ENCODE measurements at regions not wholly inside any gene's neighbourhood (a gene's known extent, or its start where the extent isn't known, plus 50 kb on each side); places are given as distances from the start of the nearest gene placed in this dataset.

DNA sequence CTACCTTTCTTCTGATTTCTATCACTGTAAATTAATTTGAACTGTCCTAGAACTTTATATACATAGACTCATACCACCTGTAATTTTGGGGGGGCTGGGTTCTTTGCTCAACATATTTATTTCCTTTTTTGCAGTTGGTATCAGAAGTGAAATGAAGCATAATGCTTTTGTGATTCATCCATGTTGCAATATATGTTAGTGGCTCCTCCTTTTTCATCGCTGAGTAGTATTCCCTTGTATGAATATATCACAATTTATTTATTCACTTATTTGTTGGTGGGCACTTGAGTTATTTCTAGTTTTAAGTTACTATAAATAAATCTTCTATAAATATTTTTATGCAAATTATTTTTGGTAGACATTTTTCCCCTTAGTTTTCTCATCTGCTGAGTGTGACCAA, 336.4 kb downstream of the HS3ST3B1 start:
- no peaks in the 10 kb centered on the region for H3K9me3 ChIP-seq (ENCODE audit: low read length)
- no peaks in the 10 kb centered on the region for H3K79me2 ChIP-seq (replicated peaks; ENCODE audit: insufficient read depth, low read length)
- no peaks in the 10 kb centered on the region for H3K36me3 ChIP-seq (ENCODE audit: insufficient read depth, low read length)
- TF ChIP-seq, protein P1, sequence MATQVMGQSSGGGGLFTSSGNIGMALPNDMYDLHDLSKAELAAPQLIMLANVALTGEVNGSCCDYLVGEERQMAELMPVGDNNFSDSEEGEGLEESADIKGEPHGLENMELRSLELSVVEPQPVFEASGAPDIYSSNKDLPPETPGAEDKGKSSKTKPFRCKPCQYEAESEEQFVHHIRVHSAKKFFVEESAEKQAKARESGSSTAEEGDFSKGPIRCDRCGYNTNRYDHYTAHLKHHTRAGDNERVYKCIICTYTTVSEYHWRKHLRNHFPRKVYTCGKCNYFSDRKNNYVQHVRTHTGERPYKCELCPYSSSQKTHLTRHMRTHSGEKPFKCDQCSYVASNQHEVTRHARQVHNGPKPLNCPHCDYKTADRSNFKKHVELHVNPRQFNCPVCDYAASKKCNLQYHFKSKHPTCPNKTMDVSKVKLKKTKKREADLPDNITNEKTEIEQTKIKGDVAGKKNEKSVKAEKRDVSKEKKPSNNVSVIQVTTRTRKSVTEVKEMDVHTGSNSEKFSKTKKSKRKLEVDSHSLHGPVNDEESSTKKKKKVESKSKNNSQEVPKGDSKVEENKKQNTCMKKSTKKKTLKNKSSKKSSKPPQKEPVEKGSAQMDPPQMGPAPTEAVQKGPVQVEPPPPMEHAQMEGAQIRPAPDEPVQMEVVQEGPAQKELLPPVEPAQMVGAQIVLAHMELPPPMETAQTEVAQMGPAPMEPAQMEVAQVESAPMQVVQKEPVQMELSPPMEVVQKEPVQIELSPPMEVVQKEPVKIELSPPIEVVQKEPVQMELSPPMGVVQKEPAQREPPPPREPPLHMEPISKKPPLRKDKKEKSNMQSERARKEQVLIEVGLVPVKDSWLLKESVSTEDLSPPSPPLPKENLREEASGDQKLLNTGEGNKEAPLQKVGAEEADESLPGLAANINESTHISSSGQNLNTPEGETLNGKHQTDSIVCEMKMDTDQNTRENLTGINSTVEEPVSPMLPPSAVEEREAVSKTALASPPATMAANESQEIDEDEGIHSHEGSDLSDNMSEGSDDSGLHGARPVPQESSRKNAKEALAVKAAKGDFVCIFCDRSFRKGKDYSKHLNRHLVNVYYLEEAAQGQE (IDR thresholded peaks at IDR 0.05; ENCODE audit: borderline replicate concordance): no peak
- TF ChIP-seq EZH2 (IDR thresholded peaks at IDR 0.05; ENCODE audit: borderline replicate concordance, insufficient read depth, low read length, poor library complexity, severe bottlenecking): no peak
- TF ChIP-seq RAD21 (conservative IDR thresholded peaks at IDR 0.05): no peak
- no peak for TF ChIP-seq POLR2AphosphoS5 (IDR thresholded peaks at IDR 0.05)
- TF ChIP-seq SMC3 (conservative IDR thresholded peaks at IDR 0.05; ENCODE audit: poor library complexity): no peak
- TF ChIP-seq EP300 (conservative IDR thresholded peaks at IDR 0.05; ENCODE audit: poor library complexity, severe bottlenecking): no peak
- TF ChIP-seq CTCF (IDR thresholded peaks at IDR 0.05; ENCODE audit: poor library complexity, severe bottlenecking): no peak
- no peak for TF ChIP-seq MXI1 (conservative IDR thresholded peaks at IDR 0.05; ENCODE audit: poor library complexity, severe bottlenecking)
- no peak for TF ChIP-seq TAF1 (IDR thresholded peaks at IDR 0.05; ENCODE audit: low read depth)
- H3K4me2 ChIP-seq (ENCODE audit: low read length): no peak overlapping the region
- H3F3A ChIP-seq (ENCODE audit: insufficient read depth, low read length, poor library complexity, severe bottlenecking): no peaks in the 10 kb centered on the region
- no peaks in the 10 kb centered on the region for H3K9me2 ChIP-seq (ENCODE audit: insufficient read depth, low read length)
- H3K9ac ChIP-seq (ENCODE audit: low read length): no peak overlapping the region
- H3K27ac ChIP-seq (ENCODE audit: low read length): no peak overlapping the region
- H3K27me3 ChIP-seq (ENCODE audit: insufficient read depth, low read depth, low read length): no peaks in the 10 kb centered on the region
- H3K4me3 ChIP-seq (ENCODE audit: low read length): no peak overlapping the region
- H4K20me1 ChIP-seq (ENCODE audit: insufficient read depth): no peaks in the 10 kb centered on the region
- no peak overlapping the region for H2AFZ ChIP-seq (ENCODE audit: low read depth, low read length)

- no peak overlapping the region for H2AFZ ChIP-seq (ENCODE audit: low read depth, low read length)
- H3K9ac ChIP-seq (ENCODE audit: low read length): no peak overlapping the region
- no peak overlapping the region for H3K4me3 ChIP-seq (ENCODE audit: low read length)
- no peaks in the 10 kb centered on the region for H3F3A ChIP-seq (ENCODE audit: insufficient read depth, low read length, poor library complexity, severe bottlenecking)
- no peaks in the 10 kb centered on the region for H3K79me2 ChIP-seq (replicated peaks; ENCODE audit: insufficient read depth, low read length)
- no peaks in the 10 kb centered on the region for H3K9me2 ChIP-seq (ENCODE audit: insufficient read depth, low read length)
- no peaks in the 10 kb centered on the region for H3K9me3 ChIP-seq (ENCODE audit: low read length)
- no peak overlapping the region for H3K27ac ChIP-seq (ENCODE audit: low read length)
- TF ChIP-seq SMC3 (conservative IDR thresholded peaks at IDR 0.05; ENCODE audit: poor library complexity) (no peak), MXI1 (conservative IDR thresholded peaks at IDR 0.05; ENCODE audit: poor library complexity, severe bottlenecking) (no peak), RAD21 (conservative IDR thresholded peaks at IDR 0.05) (no peak), EP300 (conservative IDR thresholded peaks at IDR 0.05; ENCODE audit: poor library complexity, severe bottlenecking) (no peak), TAF1 (IDR thresholded peaks at IDR 0.05; ENCODE audit: low read depth) (no peak), CTCF (IDR thresholded peaks at IDR 0.05; ENCODE audit: poor library complexity, severe bottlenecking) (no peak)
- TF ChIP-seq, protein P1 (IDR thresholded peaks at IDR 0.05; ENCODE audit: borderline replicate concordance): no peak
- H3K4me2 ChIP-seq (ENCODE audit: low read length): no peak overlapping the region
- no peaks in the 10 kb centered on the region for H3K36me3 ChIP-seq (ENCODE audit: insufficient read depth, low read length)
- no peaks in the 10 kb centered on the region for H3K27me3 ChIP-seq (ENCODE audit: insufficient read depth, low read depth, low read length)
- H4K20me1 ChIP-seq (ENCODE audit: insufficient read depth): no peaks in the 10 kb centered on the region
These were observed 329.7 kb downstream of the HS3ST3B1 start for GRCh38 chr17:14630621-14631020.

Measured in neural cell (in vitro differentiated cells).